SK-N-SH (cell line): ENCODE measurements at regions not wholly inside any gene's neighbourhood (a gene's known extent, or its start where the extent isn't known, plus 50 kb on each side); places are given as distances from the start of the nearest gene placed in this dataset.

Experiments used
- CTCF ChIA-PET: fragments of 300-600, 350-600 bp; formaldehyde crosslinking; extraction: SDS; loops from one replicate; lab custom pipeline; 2021; lab: Yijun Ruan, JAX
- POLR2A ChIA-PET: fragments of 350-600 bp; sonication (Branson Sonifier 250); formaldehyde crosslinking; extraction: SDS; loops from one replicate; lab custom pipeline; 2020; ENCODE audit warnings: antibody characterized with exemption, inconsistent platforms; lab: Yijun Ruan, JAX
- DNase-seq: peaks from one replicate; pipeline ENCODE4 v3.0.0; 2012
- H2AFZ ChIP-seq: fragments of 200-600 bp; sonication (generic); 2 replicates; pipeline ENCODE4 v1.8.1; 2016; ENCODE audit warnings: antibody characterized with exemption, mild to moderate bottlenecking, low read depth
- H3F3A ChIP-seq: fragments of 200-600 bp; sonication (generic); replicated peaks from 2 replicates; pipeline ENCODE3; 2016; ENCODE audit warnings: antibody characterized with exemption, mild to moderate bottlenecking; ENCODE audit not compliant: insufficient read depth
- H3K27ac ChIP-seq, 2 experiments: fragments of 200-500 bp in 1 of 2; fragments of 200-600 bp in 1 of 2; sonication (Bioruptor generic) in 1 of 2; sonication (generic), shearing (Covaris generic) in 1 of 2; 2 replicates each; pipeline versions ENCODE4 v1.5.1 to v1.6.1; 2014 to 2016; ENCODE audit warnings: low read depth in 2 of 2, inconsistent platforms in 1 of 2, low read length in 1 of 2, mild to moderate bottlenecking in 1 of 2, mixed read lengths in 1 of 2
- H3K27me3 ChIP-seq: fragments of 200-600 bp; sonication (generic), shearing (Covaris generic); 2 replicates; pipeline ENCODE4 v1.6.1; 2016; ENCODE audit warnings: mixed run types; ENCODE audit not compliant: insufficient read depth
- H3K36me3 ChIP-seq, 2 experiments: fragments of 200-500 bp in 1 of 2; fragments of 200-600 bp in 1 of 2; sonication (Bioruptor generic) in 1 of 2; sonication (generic) in 1 of 2; replicated peaks in 1 of 2; 2 replicates each; pipeline versions ENCODE3 to v1.5.1; 2014 to 2016; ENCODE audit warnings: low read length in 1 of 2, mild to moderate bottlenecking in 1 of 2; ENCODE audit not compliant: insufficient read depth in 2 of 2, control insufficient read depth in 1 of 2
- H3K4me1 ChIP-seq, 2 experiments: fragments of 200-500 bp in 1 of 2; fragments of 200-600 bp in 1 of 2; sonication (Bioruptor generic) in 1 of 2; sonication (generic), shearing (Covaris generic) in 1 of 2; 2 replicates each; pipeline versions ENCODE4 v1.5.1 to v1.6.1; 2014 to 2016; ENCODE audit warnings: low read depth in 1 of 2, low read length in 1 of 2, mixed run types in 1 of 2; ENCODE audit not compliant: insufficient read depth in 2 of 2, control insufficient read depth in 1 of 2
- H3K4me2 ChIP-seq: fragments of 200-600 bp; sonication (generic), shearing (Covaris generic); 2 replicates; pipeline ENCODE4 v1.6.1; 2017; ENCODE audit warnings: mixed run types
- H3K4me3 ChIP-seq, 2 experiments: fragments of 200-500 bp in 1 of 2; fragments of 200-600 bp in 1 of 2; sonication (Bioruptor generic) in 1 of 2; sonication (generic), shearing (Covaris generic) in 1 of 2; 2 replicates each; pipeline versions ENCODE4 v1.5.1 to v1.8.1; 2014 to 2016; ENCODE audit warnings: low read depth in 2 of 2, inconsistent platforms in 1 of 2, low read length in 1 of 2, mild to moderate bottlenecking in 1 of 2, mixed read lengths in 1 of 2, moderate library complexity in 1 of 2
- H3K79me2 ChIP-seq: fragments of 200-600 bp; sonication (generic); 2 replicates; pipeline ENCODE4 v1.8.1; 2017; ENCODE audit warnings: mild to moderate bottlenecking; ENCODE audit not compliant: insufficient read depth
- H3K9ac ChIP-seq: fragments of 200-600 bp; sonication (generic); 2 replicates; pipeline ENCODE4 v1.6.1; 2017; ENCODE audit warnings: mixed run types
- H3K9me2 ChIP-seq: fragments of 200-600 bp; sonication (generic); 2 replicates; pipeline ENCODE4 v1.6.1; 2017; ENCODE audit warnings: mixed run types
- H3K9me3 ChIP-seq: fragments of 200-600 bp; sonication (generic); 2 replicates; pipeline ENCODE4 v1.6.1; 2017; ENCODE audit warnings: mixed run types, mild to moderate bottlenecking, moderate library complexity
- H4K20me1 ChIP-seq: fragments of 200-600 bp; sonication (generic); 2 replicates; pipeline ENCODE4 v1.6.1; 2017; ENCODE audit warnings: mild to moderate bottlenecking, mixed run types; ENCODE audit not compliant: insufficient read depth
- CHD2 ChIP-seq: fragments of 150-350 bp; IDR thresholded peaks from 2 replicates; pipeline ENCODE4 v1.6.1; 2018; ENCODE audit warnings: low read length; ENCODE audit not compliant: partially characterized antibody
- EZH2phosphoT487 ChIP-seq: fragments of 200-600 bp; sonication (generic); IDR thresholded peaks from 2 replicates; pipeline ENCODE4 v1.6.1; 2017; ENCODE audit warnings: low read depth, mixed run types, mild to moderate bottlenecking, antibody characterized with exemption, moderate library complexity, borderline replicate concordance
- FOXJ3 ChIP-seq: sonication (generic); formaldehyde crosslinking; IDR thresholded peaks from 2 replicates; pipeline ENCODE4 v1.5.1; 2020; ENCODE audit warnings: mild to moderate bottlenecking, missing genetic modification reagents
- GABPA ChIP-seq: IDR thresholded peaks from 2 replicates; pipeline ENCODE4 v1.4.0; 2012; ENCODE audit warnings: low read depth, mild to moderate bottlenecking
- RAD21 ChIP-seq: IDR thresholded peaks from 2 replicates; pipeline ENCODE4 v1.6.1; 2012; ENCODE audit warnings: mild to moderate bottlenecking, low read length
- RCOR1 ChIP-seq: fragments of 150-350 bp; IDR thresholded peaks from 2 replicates; pipeline ENCODE4 v1.6.1; 2017; ENCODE audit warnings: antibody characterized with exemption, low read length
- TCF12 ChIP-seq: IDR thresholded peaks from 2 replicates; pipeline ENCODE4 v1.4.0; 2012
- YY1 ChIP-seq: IDR thresholded peaks from 2 replicates; pipeline ENCODE4 v1.4.0; 2012; ENCODE audit warnings: low read depth, mild to moderate bottlenecking
- WGBS: methylation state at CpG from one replicate; pipeline ENCODE4 v1.1.6; 2017; ENCODE audit warnings: low lambda C conversion rate; 5-methylcytosine and 5-hydroxymethylcytosine counted together
- TF ChIP-seq, protein P1 (sequence below): IDR thresholded peaks from 2 replicates; pipeline ENCODE4 v1.4.0; 2012; ENCODE audit warnings: low read depth, borderline replicate concordance
- TF ChIP-seq, protein P2 (sequence below): fragments of 200-600 bp; sonication (generic); IDR thresholded peaks from 2 replicates; pipeline ENCODE4 v1.6.1; 2017; ENCODE audit warnings: antibody characterized with exemption, mild to moderate bottlenecking, moderate library complexity
- TF ChIP-seq, protein P3 (sequence below): IDR thresholded peaks from 2 replicates; pipeline ENCODE4 v1.6.1; 2012; ENCODE audit warnings: mild to moderate bottlenecking, low read depth, low read length, moderate library complexity
- TF ChIP-seq, protein P4 (sequence below): IDR thresholded peaks from 2 replicates; pipeline ENCODE4 v1.4.0; 2012; ENCODE audit warnings: low read depth, borderline replicate concordance

DNA sequence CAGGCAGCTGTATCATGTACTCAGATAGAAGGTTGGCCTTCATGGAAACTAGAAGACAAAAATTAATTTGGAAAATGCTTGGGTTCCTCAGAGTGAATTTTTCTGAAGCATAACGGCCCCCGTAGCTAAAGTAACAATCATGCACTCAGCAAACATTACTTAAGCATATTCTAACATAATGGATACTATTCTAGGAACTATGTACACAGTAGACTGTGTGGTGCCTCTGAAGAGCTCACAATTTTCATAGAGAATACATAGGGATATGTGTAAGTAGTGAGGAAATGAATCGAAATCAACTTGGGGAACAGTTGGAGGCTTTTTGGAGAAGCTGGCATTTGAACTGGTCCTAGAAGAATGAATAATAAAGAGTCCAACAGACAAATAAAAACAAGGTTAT is 1045.0 kb downstream of the GLUD2 start:
- Histone ChIP-seq H3K27ac (no peak overlapping the region), H3K36me3 (no peaks in the 10 kb centered on the region), H3F3A (no peaks in the 10 kb centered on the region), H3K9ac (no peak overlapping the region), H3K4me1 (no peaks in the 10 kb centered on the region), H3K9me3 (no peaks in the 10 kb centered on the region), H3K27me3 (no peaks in the 10 kb centered on the region), H3K4me2 (no peak overlapping the region), H3K79me2 (no peaks in the 10 kb centered on the region), H3K4me3 (no peak overlapping the region), H2AFZ (no peak overlapping the region), H4K20me1 (no peaks in the 10 kb centered on the region), H3K9me2 (no peaks in the 10 kb centered on the region)
- 0% methylated on average over 3 of the region's 3 CpGs for WGBS
- TF ChIP-seq RCOR1 (no peak), GABPA (no peak), CHD2 (no peak), TCF12 (no peak), RAD21 (no peak), YY1 (no peak)
- TF ChIP-seq, protein P1, sequence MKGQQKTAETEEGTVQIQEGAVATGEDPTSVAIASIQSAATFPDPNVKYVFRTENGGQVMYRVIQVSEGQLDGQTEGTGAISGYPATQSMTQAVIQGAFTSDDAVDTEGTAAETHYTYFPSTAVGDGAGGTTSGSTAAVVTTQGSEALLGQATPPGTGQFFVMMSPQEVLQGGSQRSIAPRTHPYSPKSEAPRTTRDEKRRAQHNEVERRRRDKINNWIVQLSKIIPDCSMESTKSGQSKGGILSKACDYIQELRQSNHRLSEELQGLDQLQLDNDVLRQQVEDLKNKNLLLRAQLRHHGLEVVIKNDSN = no peak
- TF ChIP-seq, protein P2, sequence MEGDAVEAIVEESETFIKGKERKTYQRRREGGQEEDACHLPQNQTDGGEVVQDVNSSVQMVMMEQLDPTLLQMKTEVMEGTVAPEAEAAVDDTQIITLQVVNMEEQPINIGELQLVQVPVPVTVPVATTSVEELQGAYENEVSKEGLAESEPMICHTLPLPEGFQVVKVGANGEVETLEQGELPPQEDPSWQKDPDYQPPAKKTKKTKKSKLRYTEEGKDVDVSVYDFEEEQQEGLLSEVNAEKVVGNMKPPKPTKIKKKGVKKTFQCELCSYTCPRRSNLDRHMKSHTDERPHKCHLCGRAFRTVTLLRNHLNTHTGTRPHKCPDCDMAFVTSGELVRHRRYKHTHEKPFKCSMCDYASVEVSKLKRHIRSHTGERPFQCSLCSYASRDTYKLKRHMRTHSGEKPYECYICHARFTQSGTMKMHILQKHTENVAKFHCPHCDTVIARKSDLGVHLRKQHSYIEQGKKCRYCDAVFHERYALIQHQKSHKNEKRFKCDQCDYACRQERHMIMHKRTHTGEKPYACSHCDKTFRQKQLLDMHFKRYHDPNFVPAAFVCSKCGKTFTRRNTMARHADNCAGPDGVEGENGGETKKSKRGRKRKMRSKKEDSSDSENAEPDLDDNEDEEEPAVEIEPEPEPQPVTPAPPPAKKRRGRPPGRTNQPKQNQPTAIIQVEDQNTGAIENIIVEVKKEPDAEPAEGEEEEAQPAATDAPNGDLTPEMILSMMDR = no peak
- TF ChIP-seq, protein P3, sequence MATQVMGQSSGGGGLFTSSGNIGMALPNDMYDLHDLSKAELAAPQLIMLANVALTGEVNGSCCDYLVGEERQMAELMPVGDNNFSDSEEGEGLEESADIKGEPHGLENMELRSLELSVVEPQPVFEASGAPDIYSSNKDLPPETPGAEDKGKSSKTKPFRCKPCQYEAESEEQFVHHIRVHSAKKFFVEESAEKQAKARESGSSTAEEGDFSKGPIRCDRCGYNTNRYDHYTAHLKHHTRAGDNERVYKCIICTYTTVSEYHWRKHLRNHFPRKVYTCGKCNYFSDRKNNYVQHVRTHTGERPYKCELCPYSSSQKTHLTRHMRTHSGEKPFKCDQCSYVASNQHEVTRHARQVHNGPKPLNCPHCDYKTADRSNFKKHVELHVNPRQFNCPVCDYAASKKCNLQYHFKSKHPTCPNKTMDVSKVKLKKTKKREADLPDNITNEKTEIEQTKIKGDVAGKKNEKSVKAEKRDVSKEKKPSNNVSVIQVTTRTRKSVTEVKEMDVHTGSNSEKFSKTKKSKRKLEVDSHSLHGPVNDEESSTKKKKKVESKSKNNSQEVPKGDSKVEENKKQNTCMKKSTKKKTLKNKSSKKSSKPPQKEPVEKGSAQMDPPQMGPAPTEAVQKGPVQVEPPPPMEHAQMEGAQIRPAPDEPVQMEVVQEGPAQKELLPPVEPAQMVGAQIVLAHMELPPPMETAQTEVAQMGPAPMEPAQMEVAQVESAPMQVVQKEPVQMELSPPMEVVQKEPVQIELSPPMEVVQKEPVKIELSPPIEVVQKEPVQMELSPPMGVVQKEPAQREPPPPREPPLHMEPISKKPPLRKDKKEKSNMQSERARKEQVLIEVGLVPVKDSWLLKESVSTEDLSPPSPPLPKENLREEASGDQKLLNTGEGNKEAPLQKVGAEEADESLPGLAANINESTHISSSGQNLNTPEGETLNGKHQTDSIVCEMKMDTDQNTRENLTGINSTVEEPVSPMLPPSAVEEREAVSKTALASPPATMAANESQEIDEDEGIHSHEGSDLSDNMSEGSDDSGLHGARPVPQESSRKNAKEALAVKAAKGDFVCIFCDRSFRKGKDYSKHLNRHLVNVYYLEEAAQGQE = no peak
- DNase-seq = no peak
- POLR2A ChIA-PET = no interaction called here
- CTCF ChIA-PET = interaction anchor here (1.6 kb wide), 1 partner anchor 14 kb away, joined by 5 read pairs; no protein-coding TSS in a partner anchor

DNA sequence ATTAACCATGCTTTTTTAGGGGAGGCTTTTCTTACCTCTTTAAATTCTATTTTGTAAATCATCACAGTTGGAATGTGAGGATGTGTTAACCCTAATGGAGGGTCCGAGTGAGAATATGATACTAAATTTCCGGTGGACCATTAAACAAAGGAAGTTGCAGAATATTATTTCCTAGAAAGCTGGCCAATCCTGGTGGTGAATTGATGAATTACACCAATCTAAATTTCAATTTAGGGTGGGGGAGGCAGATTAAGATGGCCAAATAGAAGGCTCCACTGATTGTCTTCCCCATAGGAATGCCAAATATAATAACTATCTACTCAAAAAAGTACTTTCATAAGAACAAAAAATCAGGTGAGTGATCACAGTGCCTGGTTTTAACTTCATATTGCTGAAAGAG is 1045.6 kb downstream of the GLUD2 start:
- DNase-seq = no peak
- WGBS = 18% methylated on average over 2 of the region's 2 CpGs
- H3K9ac ChIP-seq = no peak overlapping the region
- H3K36me3 ChIP-seq = no peaks in the 10 kb centered on the region
- H3K4me1 ChIP-seq = no peaks in the 10 kb centered on the region
- CTCF ChIA-PET = interaction anchor here (1.6 kb wide), 1 partner anchor 14 kb away, joined by 5 read pairs; no protein-coding TSS in a partner anchor
- H3K4me3 ChIP-seq = no peak overlapping the region
- POLR2A ChIA-PET = no interaction called here
- H3K27ac ChIP-seq = no peak overlapping the region
- H3K9me3 ChIP-seq = no peaks in the 10 kb centered on the region
- no peaks in the 10 kb centered on the region for H3K9me2 ChIP-seq
- no peaks in the 10 kb centered on the region for H4K20me1 ChIP-seq
- no peak for TF ChIP-seq FOXJ3 (CRISPR knock-in tag)
- TF ChIP-seq, protein P2 = peak; percentile 29
- TF ChIP-seq EZH2phosphoT487 = no peak
- TF ChIP-seq, protein P4, sequence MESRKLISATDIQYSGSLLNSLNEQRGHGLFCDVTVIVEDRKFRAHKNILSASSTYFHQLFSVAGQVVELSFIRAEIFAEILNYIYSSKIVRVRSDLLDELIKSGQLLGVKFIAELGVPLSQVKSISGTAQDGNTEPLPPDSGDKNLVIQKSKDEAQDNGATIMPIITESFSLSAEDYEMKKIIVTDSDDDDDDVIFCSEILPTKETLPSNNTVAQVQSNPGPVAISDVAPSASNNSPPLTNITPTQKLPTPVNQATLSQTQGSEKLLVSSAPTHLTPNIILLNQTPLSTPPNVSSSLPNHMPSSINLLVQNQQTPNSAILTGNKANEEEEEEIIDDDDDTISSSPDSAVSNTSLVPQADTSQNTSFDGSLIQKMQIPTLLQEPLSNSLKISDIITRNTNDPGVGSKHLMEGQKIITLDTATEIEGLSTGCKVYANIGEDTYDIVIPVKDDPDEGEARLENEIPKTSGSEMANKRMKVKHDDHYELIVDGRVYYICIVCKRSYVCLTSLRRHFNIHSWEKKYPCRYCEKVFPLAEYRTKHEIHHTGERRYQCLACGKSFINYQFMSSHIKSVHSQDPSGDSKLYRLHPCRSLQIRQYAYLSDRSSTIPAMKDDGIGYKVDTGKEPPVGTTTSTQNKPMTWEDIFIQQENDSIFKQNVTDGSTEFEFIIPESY = no peak
- TF ChIP-seq TCF12 = no peak
- no peak overlapping the region for H2AFZ ChIP-seq
- no peaks in the 10 kb centered on the region for H3F3A ChIP-seq
- H3K4me2 ChIP-seq = no peak overlapping the region
- H3K27me3 ChIP-seq = no peaks in the 10 kb centered on the region
- no peaks in the 10 kb centered on the region for H3K79me2 ChIP-seq
